Right renal pelvis (tissue), 4 donors: ENCODE measurements at regions not wholly inside any gene's neighbourhood (a gene's known extent, or its start where the extent isn't known, plus 50 kb on each side); places are given as distances from the start of the nearest gene placed in this dataset.
"Not testable (repeated sequence)": the region's sequence is repeated elsewhere in the genome, so short reads cannot be mapped to it uniquely, and the experiment has no call there.

ENCODE experiments used
- DNase-seq, 4 donors: peaks; one replicate each; pipeline ENCODE4 v3.0.0-alpha.2; 2013; ENCODE audit warnings: low read depth in 4 of 4, low spot score in 3 of 4, missing footprints in 1 of 4

GRCh38 chr4:131883181-131883580 lies 1265.9 kb upstream of the PCDH10 start:
- not testable (repeated sequence) for DNase-seq

GRCh38 chr4:131925662-131926061 lies 1223.4 kb upstream of the PCDH10 start:
- DNase-seq, result not testable (repeated sequence)

- DNase-seq, result not testable (repeated sequence)
Observed at GRCh38 chr4:131967646-131968045, 1181.4 kb upstream of the PCDH10 start.

GRCh38 chr4:131974730-131975129 lies 1174.4 kb upstream of the PCDH10 start:
- DNase-seq, result no peak

GRCh38 chr4:131975276-131976132 lies 1173.6 kb upstream of the PCDH10 start:
- not testable (repeated sequence) for DNase-seq

GRCh38 chr4:131976133-131977002 lies 1172.7 kb upstream of the PCDH10 start:
- DNase-seq, result not testable (repeated sequence)

- DNase-seq, result no peak
Observed at GRCh38 chr4:131978120-131978519, 1171.0 kb upstream of the PCDH10 start.

- no peak for DNase-seq
Observed at GRCh38 chr4:131989576-131989975, 1159.5 kb upstream of the PCDH10 start.

GRCh38 chr4:132001542-132001941 lies 1147.6 kb upstream of the PCDH10 start:
- DNase-seq, result no peak

- DNase-seq, result no peak
Observed at GRCh38 chr4:132003593-132003992, 1145.5 kb upstream of the PCDH10 start.

GRCh38 chr4:132015321-132015720 lies 1133.8 kb upstream of the PCDH10 start:
- no peak for DNase-seq

- DNase-seq, result no peak
Observed at GRCh38 chr4:132016703-132017350, 1132.3 kb upstream of the PCDH10 start.

GRCh38 chr4:132026166-132026565 lies 1122.9 kb upstream of the PCDH10 start:
- no peak for DNase-seq

- no peak for DNase-seq
Observed at GRCh38 chr4:132026816-132027215, 1122.3 kb upstream of the PCDH10 start.

GRCh38 chr4:132056496-132056895 lies 1092.6 kb upstream of the PCDH10 start:
- DNase-seq, result no peak

- DNase-seq, result no peak
Observed at GRCh38 chr4:132059227-132059626, 1089.9 kb upstream of the PCDH10 start.

- DNase-seq, result no peak
Observed at GRCh38 chr4:132062611-132063239, 1086.4 kb upstream of the PCDH10 start.

- DNase-seq, result peak in 1 of 4 donors; percentile 3
Observed at GRCh38 chr4:132063829-132064228, 1085.3 kb upstream of the PCDH10 start.

- DNase-seq, result no peak
Observed at GRCh38 chr4:132065940-132066495, 1083.1 kb upstream of the PCDH10 start.

- no peak for DNase-seq
Observed at GRCh38 chr4:132071815-132072214, 1077.3 kb upstream of the PCDH10 start.
